ENCODE measurements at regions not wholly inside any gene's neighbourhood (a gene's known extent, or its start where the extent isn't known, plus 50 kb on each side); places are given as distances from the start of the nearest gene placed in this dataset.

DNA sequence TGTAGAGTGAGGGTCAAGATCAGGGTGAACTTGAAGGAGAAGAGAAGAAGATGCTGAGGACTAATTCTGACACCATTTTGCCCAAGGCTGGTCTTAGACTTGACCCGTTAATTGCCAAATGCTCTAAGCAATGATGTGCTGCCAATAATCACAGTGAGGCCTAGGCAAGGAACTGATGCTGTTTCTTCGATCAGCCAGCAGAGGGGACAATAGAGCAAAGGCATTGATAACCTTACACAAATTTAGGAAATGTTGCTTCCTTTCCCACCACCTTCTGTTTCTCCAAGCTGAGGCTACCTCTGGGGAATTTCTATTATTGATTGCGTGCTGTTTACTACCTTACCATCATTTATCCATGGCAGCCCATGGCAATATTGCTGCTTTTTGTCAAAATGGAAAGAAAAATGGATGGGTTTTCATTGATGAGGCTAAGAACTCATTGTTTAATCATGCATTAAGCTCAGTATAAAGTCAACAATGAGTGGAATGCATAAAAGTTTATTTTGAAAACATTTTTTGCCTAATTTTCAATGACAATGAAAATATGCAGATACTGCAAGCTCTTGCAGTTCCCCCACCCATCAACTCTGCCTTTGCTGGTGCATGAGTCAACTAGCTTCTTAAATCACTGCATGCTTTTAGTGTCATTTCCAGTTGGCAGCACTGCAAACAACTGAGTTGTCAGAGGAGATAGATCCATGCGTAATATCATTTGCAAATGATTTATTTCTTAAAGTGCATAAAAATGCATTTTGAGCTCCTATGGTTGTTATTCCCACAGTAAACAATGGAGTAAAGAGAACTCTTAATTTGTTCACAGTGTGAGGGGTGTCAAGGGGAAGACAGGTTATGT lies 116.4 kb upstream of the NYAP2 start:
- Histone ChIP-seq H3K9me3 (replicated peaks in 1 of 3) (no peaks in the 10 kb centered on the region), H3K4me1 (replicated peaks in 1 of 2) (no peaks in the 10 kb centered on the region), H3K36me3 (replicated peaks in 1 of 2) (no peaks in the 10 kb centered on the region), H3K27me3 (no peaks in the 10 kb centered on the region), H3K27ac (no peak overlapping the region), H3K4me3 (no peak overlapping the region)
- TF ChIP-seq, protein P1, sequence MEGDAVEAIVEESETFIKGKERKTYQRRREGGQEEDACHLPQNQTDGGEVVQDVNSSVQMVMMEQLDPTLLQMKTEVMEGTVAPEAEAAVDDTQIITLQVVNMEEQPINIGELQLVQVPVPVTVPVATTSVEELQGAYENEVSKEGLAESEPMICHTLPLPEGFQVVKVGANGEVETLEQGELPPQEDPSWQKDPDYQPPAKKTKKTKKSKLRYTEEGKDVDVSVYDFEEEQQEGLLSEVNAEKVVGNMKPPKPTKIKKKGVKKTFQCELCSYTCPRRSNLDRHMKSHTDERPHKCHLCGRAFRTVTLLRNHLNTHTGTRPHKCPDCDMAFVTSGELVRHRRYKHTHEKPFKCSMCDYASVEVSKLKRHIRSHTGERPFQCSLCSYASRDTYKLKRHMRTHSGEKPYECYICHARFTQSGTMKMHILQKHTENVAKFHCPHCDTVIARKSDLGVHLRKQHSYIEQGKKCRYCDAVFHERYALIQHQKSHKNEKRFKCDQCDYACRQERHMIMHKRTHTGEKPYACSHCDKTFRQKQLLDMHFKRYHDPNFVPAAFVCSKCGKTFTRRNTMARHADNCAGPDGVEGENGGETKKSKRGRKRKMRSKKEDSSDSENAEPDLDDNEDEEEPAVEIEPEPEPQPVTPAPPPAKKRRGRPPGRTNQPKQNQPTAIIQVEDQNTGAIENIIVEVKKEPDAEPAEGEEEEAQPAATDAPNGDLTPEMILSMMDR (IDR thresholded peaks at IDR 0.05) = peak; percentile 46 to 71 (median 66)
- TF ChIP-seq POLR2A (IDR thresholded peaks at IDR 0.05) = no peak
- 23 to 31% (median 28%) methylated on average over 4 of the region's 4 CpGs for WGBS, 4 donors
- intact Hi-C loops (cut with DNase I) = loop anchor here in 1 of 2 donors (5.0 kb wide), 1 partner anchor 379 kb away; no protein-coding TSS in a partner anchor
- peak in 5 of 7 donors; percentile 15 to 54 (median 20) for DNase-seq

DNA sequence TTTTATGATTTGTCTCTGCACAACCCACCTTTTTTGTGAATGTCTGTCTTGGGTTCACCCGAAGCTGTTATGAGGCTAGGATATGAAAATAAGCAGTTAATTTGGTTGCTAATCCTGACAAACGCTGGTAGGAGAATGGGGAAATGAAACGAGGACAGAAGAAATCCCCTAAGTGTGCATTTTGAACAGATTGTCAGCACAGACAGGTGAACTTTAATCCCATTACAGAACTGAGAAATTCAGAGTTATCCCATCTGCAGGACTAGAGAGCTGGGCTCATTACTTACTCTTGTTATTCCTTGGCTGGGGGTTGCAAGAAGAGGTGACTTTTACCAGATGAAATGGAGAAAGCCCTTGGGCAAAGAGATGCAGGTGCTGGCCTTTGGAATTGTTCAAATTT lies 123.3 kb upstream of the NYAP2 start:
- H3K27ac ChIP-seq = no peak overlapping the region
- no peak for TF ChIP-seq POLR2A (IDR thresholded peaks at IDR 0.05)
- TF ChIP-seq, protein P1 (IDR thresholded peaks at IDR 0.05) = no peak
- intact Hi-C loops (cut with DNase I) = no loop called here
- H3K4me1 ChIP-seq (replicated peaks in 1 of 2) = no peaks in the 10 kb centered on the region
- H3K9me3 ChIP-seq (replicated peaks in 1 of 3) = no peaks in the 10 kb centered on the region
- no peaks in the 10 kb centered on the region for H3K27me3 ChIP-seq
- WGBS, 4 donors = 52 to 71% (median 58%) methylated on average over 3 of the region's 3 CpGs
- no peak overlapping the region for H3K4me3 ChIP-seq
- H3K36me3 ChIP-seq (replicated peaks in 1 of 2) = no peaks in the 10 kb centered on the region
- DNase-seq = no peak

DNA sequence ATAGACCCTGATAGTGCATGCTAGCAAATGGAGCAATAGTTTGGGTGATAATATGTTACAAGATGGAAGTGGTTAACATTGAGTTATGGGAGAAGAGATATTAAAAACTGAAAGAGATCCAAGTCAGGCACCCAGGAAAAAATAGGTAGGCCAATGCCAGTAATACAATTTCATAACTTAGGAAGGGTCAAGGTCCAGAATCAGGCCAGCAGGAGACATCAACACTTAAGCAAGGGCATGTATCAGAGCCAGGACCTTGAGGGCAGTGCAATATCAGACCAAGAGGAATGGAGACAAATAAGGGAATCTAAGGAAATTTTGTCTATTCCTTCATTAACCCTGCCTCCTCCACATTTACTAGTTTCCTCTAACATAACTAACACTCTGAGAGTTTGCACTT lies 124.1 kb upstream of the NYAP2 start:
- intact Hi-C loops (cut with DNase I) = no loop called here
- no peak for TF ChIP-seq POLR2A (IDR thresholded peaks at IDR 0.05)
- TF ChIP-seq, protein P1 (IDR thresholded peaks at IDR 0.05) = no peak
- H3K36me3 ChIP-seq (replicated peaks in 1 of 2) = no peaks in the 10 kb centered on the region

DNA sequence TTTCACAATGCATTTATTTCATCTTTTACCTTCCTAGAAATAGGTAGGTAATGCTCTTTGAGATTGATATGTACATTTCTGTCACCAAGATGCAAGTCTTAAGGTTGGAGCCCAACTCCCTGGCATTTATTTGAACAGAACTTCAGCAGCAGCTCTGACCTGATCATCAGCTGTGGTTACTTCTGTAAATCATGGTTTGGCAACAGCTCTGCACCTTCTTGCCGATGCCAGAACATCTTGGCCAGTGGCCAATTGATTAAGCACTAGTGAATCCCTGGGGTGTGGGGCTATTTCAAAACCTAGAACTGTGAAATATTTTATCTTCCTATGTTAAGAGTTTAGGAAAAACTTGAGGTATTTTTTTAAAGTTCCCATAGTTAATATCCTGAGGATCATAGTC lies 124.8 kb upstream of the NYAP2 start:
- no peaks in the 10 kb centered on the region for H3K36me3 ChIP-seq (replicated peaks in 1 of 2)
- WGBS, 4 donors = 0 to 14% (median 5%) methylated on average over 1 of the region's 1 CpG

More for the DNA sequence above, 124.1 kb upstream of the NYAP2 start:
- no peak overlapping the region for H3K27ac ChIP-seq
- no peaks in the 10 kb centered on the region for H3K9me3 ChIP-seq (replicated peaks in 1 of 3)
- no peak for DNase-seq
- no peaks in the 10 kb centered on the region for H3K4me1 ChIP-seq (replicated peaks in 1 of 2)
- H3K4me3 ChIP-seq = no peak overlapping the region
- no peaks in the 10 kb centered on the region for H3K27me3 ChIP-seq

More for the DNA sequence above, 124.8 kb upstream of the NYAP2 start:
- H3K4me3 ChIP-seq = no peak overlapping the region
- no peak for TF ChIP-seq POLR2A (IDR thresholded peaks at IDR 0.05)
- TF ChIP-seq, protein P1 (IDR thresholded peaks at IDR 0.05) = no peak
- no peaks in the 10 kb centered on the region for H3K9me3 ChIP-seq (replicated peaks in 1 of 3)
- H3K27me3 ChIP-seq = no peaks in the 10 kb centered on the region
- no peak overlapping the region for H3K27ac ChIP-seq
- intact Hi-C loops (cut with DNase I) = no loop called here
- H3K4me1 ChIP-seq (replicated peaks in 1 of 2) = no peaks in the 10 kb centered on the region
- peak in 1 of 7 donors; percentile 3 for DNase-seq

All from adrenal gland (tissue), 9 donors.